Naive thymus-derived CD4-positive, alpha-beta T cell (primary cell): ENCODE measurements at regions not wholly inside any gene's neighbourhood (a gene's known extent, or its start where the extent isn't known, plus 50 kb on each side); places are given as distances from the start of the nearest gene placed in this dataset.
"Not testable (repeated sequence)": the region's sequence is repeated elsewhere in the genome, so short reads cannot be mapped to it uniquely, and the experiment has no call there.

Source experiments
- ATAC-seq: fragments of 150-1000 bp; cut with Tn5 transposase; 2 replicates; pipeline ENCODE4 v1.10.0; 2021; ENCODE audit warnings: mild to moderate bottlenecking, moderate library complexity
- CTCF ChIA-PET: fragments of 350-600 bp; sonication (Branson Sonifier 250); formaldehyde crosslinking; loops from one replicate; lab custom pipeline; 2021; ENCODE audit warnings: antibody characterized with exemption; lab: Charles Lee
- POLR2A ChIA-PET: fragments of 350-600 bp; sonication (Branson Sonifier 250); formaldehyde crosslinking; loops from one replicate; lab custom pipeline; 2021; ENCODE audit warnings: antibody characterized with exemption, inconsistent platforms; lab: Charles Lee
- DNase-seq, 9 donors: peaks; one replicate each; pipeline versions ENCODE4 v3.0.0 to v3.0.0-alpha.2; 2020 to 2022; ENCODE audit warnings: mixed read lengths in 1 of 9
- H3K27ac ChIP-seq: one replicate; pipeline ENCODE4 v1.7.0; 2013; ENCODE audit warnings: mild to moderate bottlenecking, low read depth, low read length, moderate library complexity
- H3K27me3 ChIP-seq, 2 donors: one replicate each; pipeline ENCODE4 v1.7.0; 2013; ENCODE audit warnings: low read length in 2 of 2, mild to moderate bottlenecking in 2 of 2, moderate library complexity in 2 of 2; ENCODE audit not compliant: control insufficient read depth in 2 of 2, insufficient read depth in 2 of 2
- H3K36me3 ChIP-seq, 3 experiments: 1 replicate in 2 of 3; 2 replicates in 1 of 3; pipeline ENCODE4 v1.7.0; 2013; ENCODE audit warnings: low read length in 3 of 3, mild to moderate bottlenecking in 3 of 3, moderate library complexity in 1 of 3; ENCODE audit not compliant: insufficient read depth in 3 of 3, control insufficient read depth in 2 of 3
- H3K4me1 ChIP-seq, 2 donors: one replicate each; pipeline ENCODE4 v1.7.0; 2013; ENCODE audit warnings: low read length in 2 of 2, mild to moderate bottlenecking in 2 of 2, moderate library complexity in 1 of 2; ENCODE audit not compliant: control insufficient read depth in 2 of 2, insufficient read depth in 2 of 2
- H3K4me3 ChIP-seq: 2 replicates; pipeline ENCODE4 v1.7.0; 2013; ENCODE audit warnings: mild to moderate bottlenecking, low read length
- H3K9me3 ChIP-seq, 3 experiments: 1 replicate in 2 of 3; 2 replicates in 1 of 3; pipeline ENCODE4 v1.7.0; 2013; ENCODE audit warnings: low read length in 3 of 3; ENCODE audit not compliant: control insufficient read depth in 2 of 3
- H3K27ac Mint-ChIP-seq, 9 donors: one replicate each; pipeline ENCODE4 v1.8.0; 2020 to 2022; ENCODE audit warnings: mixed read lengths in 9 of 9, mild to moderate bottlenecking in 8 of 9, moderate library complexity in 5 of 9, inconsistent platforms in 2 of 9
- H3K27me3 Mint-ChIP-seq, 5 donors: one replicate each; pipeline ENCODE4 v1.8.0; 2021 to 2022; ENCODE audit warnings: mixed read lengths in 5 of 5, mild to moderate bottlenecking in 1 of 5
- H3K36me3 Mint-ChIP-seq, 5 donors: one replicate each; pipeline ENCODE4 v1.8.0; 2020 to 2022; ENCODE audit warnings: mixed read lengths in 5 of 5, mild to moderate bottlenecking in 3 of 5, inconsistent platforms in 1 of 5
- H3K4me1 Mint-ChIP-seq, 7 donors: one replicate each; pipeline ENCODE4 v1.8.0; 2020 to 2022; ENCODE audit warnings: mixed read lengths in 7 of 7, mild to moderate bottlenecking in 3 of 7, inconsistent platforms in 1 of 7
- H3K4me3 Mint-ChIP-seq, 10 donors: one replicate each; pipeline ENCODE4 v1.8.0; 2020 to 2022; ENCODE audit warnings: mild to moderate bottlenecking in 10 of 10, mixed read lengths in 10 of 10, moderate library complexity in 6 of 10, inconsistent platforms in 2 of 10
- H3K9me3 Mint-ChIP-seq, 11 donors: one replicate each; pipeline ENCODE4 v1.8.0; 2020 to 2022; ENCODE audit warnings: mixed read lengths in 11 of 11, mild to moderate bottlenecking in 4 of 11, inconsistent platforms in 1 of 11, moderate library complexity in 1 of 11
- intact Hi-C, 2 donors: fragments of 100-400 bp; cut with micrococcal nuclease; formaldehyde crosslinking; loops; one replicate each; pipeline ENCODE4 v1.15.1; 2023

DNA sequence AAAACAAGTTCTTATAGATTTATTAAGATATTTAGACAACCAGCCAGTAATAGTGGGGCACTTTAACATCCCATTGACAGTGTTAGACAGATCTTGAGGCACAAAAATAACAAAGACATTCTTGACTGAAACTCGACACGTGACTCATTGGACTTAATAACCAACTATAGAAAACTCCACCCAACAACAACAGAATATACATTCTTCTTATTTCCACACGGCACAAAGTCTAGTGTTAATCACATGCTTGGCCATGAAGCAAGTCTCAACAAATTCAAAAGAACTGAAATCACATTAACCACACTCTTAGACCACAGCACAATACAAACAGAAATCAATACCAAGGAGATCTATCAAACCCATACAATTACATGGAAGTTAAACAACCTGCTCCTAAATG, 138.1 kb downstream of the ARL5B start:
- no peak for DNase-seq
- Histone ChIP-seq H3K27ac (no peak overlapping the region), H3K4me3 (no peak overlapping the region), H3K36me3 (no peaks in the 10 kb centered on the region), H3K9me3 (no peaks in the 10 kb centered on the region), H3K4me1 (no peaks in the 10 kb centered on the region), H3K27me3 (no peaks in the 10 kb centered on the region)
- POLR2A ChIA-PET: no interaction called here
- CTCF ChIA-PET: no interaction called here
- H3K4me1 Mint-ChIP-seq: no peaks in the 10 kb centered on the region
- H3K27me3 Mint-ChIP-seq: peaks cover 0 to 16% (median 8%) of the 10 kb centered on the region in 5 donors
- ATAC-seq: no peak
- H3K27ac Mint-ChIP-seq: no peak overlapping the region
- intact Hi-C loops: no loop called here
- no peak overlapping the region for H3K4me3 Mint-ChIP-seq
- no peaks in the 10 kb centered on the region for H3K36me3 Mint-ChIP-seq
- H3K9me3 Mint-ChIP-seq: peaks cover 0 to 7% (median 0%) of the 10 kb centered on the region in 11 donors

GRCh38 chr10:18822156-18822555, 162.9 kb downstream of the ARL5B start:
- DNase-seq: no peak
- no peaks in the 10 kb centered on the region for H3K4me1 ChIP-seq
- H3K27me3 ChIP-seq: no peaks in the 10 kb centered on the region
- no peaks in the 10 kb centered on the region for H3K9me3 ChIP-seq
- Mint-ChIP-seq H3K4me3 (no peak overlapping the region), H3K36me3 (peaks cover 0 to under 1% (median 0%) of the 10 kb centered on the region in 5 donors), H3K4me1 (no peaks in the 10 kb centered on the region), H3K9me3 (peaks cover 3 to 22% (median 13%) of the 10 kb centered on the region in 11 donors), H3K27ac (no peak overlapping the region), H3K27me3 (peaks cover 0 to 1% (median 0%) of the 10 kb centered on the region in 5 donors)
- intact Hi-C loops: no loop called here
- no peaks in the 10 kb centered on the region for H3K36me3 ChIP-seq
- ATAC-seq: no peak
- H3K4me3 ChIP-seq: no peak overlapping the region
- POLR2A ChIA-PET: no interaction called here
- H3K27ac ChIP-seq: no peak overlapping the region
- CTCF ChIA-PET: no interaction called here

DNA sequence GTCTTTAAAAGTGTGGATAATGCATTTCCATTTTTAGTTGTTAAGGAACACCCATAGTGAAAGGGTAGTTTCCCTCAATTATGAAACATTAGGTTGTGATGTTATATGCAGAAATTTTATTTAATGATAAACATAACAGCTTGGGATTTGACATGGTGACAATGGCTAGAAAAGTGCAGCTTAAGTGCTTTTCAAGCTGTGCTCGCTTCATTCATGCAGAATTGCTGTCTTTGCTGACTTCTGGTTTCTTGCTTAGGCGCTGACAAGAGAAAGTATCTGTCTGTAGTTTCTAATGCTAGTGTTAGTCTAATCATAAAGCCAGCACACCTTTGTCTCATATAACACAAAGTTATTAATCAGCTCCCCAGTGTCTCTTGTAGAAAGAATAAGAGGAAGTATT, 170.0 kb downstream of the ARL5B start:
- H3K4me1 Mint-ChIP-seq: no peaks in the 10 kb centered on the region
- Histone ChIP-seq H3K9me3 (no peaks in the 10 kb centered on the region), H3K4me1 (no peaks in the 10 kb centered on the region), H3K27me3 (no peaks in the 10 kb centered on the region), H3K27ac (no peak overlapping the region), H3K36me3 (no peaks in the 10 kb centered on the region), H3K4me3 (no peak overlapping the region)
- no peak overlapping the region for H3K27ac Mint-ChIP-seq
- no peaks in the 10 kb centered on the region for H3K27me3 Mint-ChIP-seq
- ATAC-seq (no peak), DNase-seq (no peak)
- no peaks in the 10 kb centered on the region for H3K36me3 Mint-ChIP-seq
- H3K9me3 Mint-ChIP-seq: peaks cover 0 to 4% (median 0%) of the 10 kb centered on the region in 11 donors
- intact Hi-C loops: no loop called here
- CTCF ChIA-PET: no interaction called here
- POLR2A ChIA-PET: no interaction called here
- no peak overlapping the region for H3K4me3 Mint-ChIP-seq

GRCh38 chr10:18830277-18830676, 171.0 kb downstream of the ARL5B start:
- POLR2A ChIA-PET: no interaction called here
- H3K4me3 Mint-ChIP-seq: no peak overlapping the region
- CTCF ChIA-PET: no interaction called here
- H3K36me3 Mint-ChIP-seq: no peaks in the 10 kb centered on the region
- no peaks in the 10 kb centered on the region for H3K27me3 Mint-ChIP-seq
- Histone ChIP-seq H3K4me3 (no peak overlapping the region), H3K27ac (no peak overlapping the region), H3K27me3 (no peaks in the 10 kb centered on the region), H3K4me1 (no peaks in the 10 kb centered on the region), H3K9me3 (no peaks in the 10 kb centered on the region), H3K36me3 (no peaks in the 10 kb centered on the region)
- intact Hi-C loops: no loop called here
- ATAC-seq (no peak), DNase-seq (no peak)
- peaks cover 0 to 7% (median 2%) of the 10 kb centered on the region in 11 donors for H3K9me3 Mint-ChIP-seq
- H3K4me1 Mint-ChIP-seq: no peaks in the 10 kb centered on the region
- no peak overlapping the region for H3K27ac Mint-ChIP-seq

DNA sequence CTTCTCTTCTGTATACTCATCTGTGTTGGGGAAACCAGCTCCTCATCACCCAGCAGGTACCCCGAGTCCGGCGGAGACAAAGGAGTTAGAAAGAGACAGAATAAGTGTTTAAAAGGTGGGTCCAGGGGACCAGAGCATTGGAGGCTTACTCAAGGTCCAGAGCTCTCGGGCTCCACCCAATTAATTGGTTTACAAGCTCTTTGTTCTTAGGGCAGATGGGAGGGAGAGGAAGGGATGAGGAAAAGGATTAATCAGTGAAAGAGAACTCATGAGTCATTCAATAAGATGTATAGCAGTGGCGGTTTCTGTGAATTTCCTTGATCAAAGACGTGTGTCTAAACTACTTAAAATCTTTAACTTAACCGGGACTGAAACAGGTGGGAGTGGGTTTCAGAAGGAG, 192.0 kb upstream of the MALRD1 start:
- peaks cover 0 to 12% (median 4%) of the 10 kb centered on the region in 5 donors for H3K27me3 Mint-ChIP-seq
- H3K4me3 Mint-ChIP-seq, H3K9me3 ChIP-seq, POLR2A ChIA-PET, H3K4me1 ChIP-seq, DNase-seq, H3K9me3 Mint-ChIP-seq, H3K4me3 ChIP-seq, H3K36me3 Mint-ChIP-seq, H3K4me1 Mint-ChIP-seq, H3K27me3 ChIP-seq, H3K27ac Mint-ChIP-seq, ATAC-seq, CTCF ChIA-PET, intact Hi-C loops, H3K36me3 ChIP-seq, H3K27ac ChIP-seq: not testable (repeated sequence)

DNA sequence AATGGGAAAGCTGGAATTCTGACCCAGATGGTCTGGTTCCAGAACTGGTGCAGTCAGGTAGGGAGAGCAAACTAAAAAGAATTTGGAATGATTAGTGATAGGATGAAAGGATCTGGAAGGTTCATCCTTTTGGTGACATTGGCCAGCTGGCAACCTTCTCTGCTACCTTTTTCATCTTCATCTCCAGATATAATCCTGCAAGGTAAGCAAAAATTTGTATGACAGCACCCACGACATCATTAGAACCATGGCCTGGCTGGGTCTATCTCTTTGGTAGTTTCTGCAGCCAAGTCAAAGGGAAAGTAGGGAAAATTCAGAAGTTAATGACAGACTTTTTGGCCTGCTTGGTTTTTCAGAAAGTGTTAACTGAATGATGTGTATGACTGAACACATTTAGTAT, 188.9 kb upstream of the MALRD1 start:
- intact Hi-C loops: no loop called here
- Mint-ChIP-seq H3K9me3 (peaks cover 0 to 16% (median 3%) of the 10 kb centered on the region in 11 donors), H3K36me3 (no peaks in the 10 kb centered on the region), H3K27ac (no peak overlapping the region), H3K27me3 (peaks cover 0 to 12% (median 4%) of the 10 kb centered on the region in 5 donors), H3K4me3 (no peak overlapping the region), H3K4me1 (no peaks in the 10 kb centered on the region)
- ChIA-PET POLR2A (no interaction called here), CTCF (no interaction called here)
- Histone ChIP-seq H3K9me3 (no peaks in the 10 kb centered on the region), H3K27ac (no peak overlapping the region), H3K4me1 (no peaks in the 10 kb centered on the region), H3K36me3 (no peaks in the 10 kb centered on the region), H3K4me3 (no peak overlapping the region), H3K27me3 (no peaks in the 10 kb centered on the region)
- no peak for ATAC-seq
- no peak for DNase-seq

GRCh38 chr10:18860186-18860585, 188.4 kb upstream of the MALRD1 start:
- no peaks in the 10 kb centered on the region for H3K36me3 Mint-ChIP-seq
- CTCF ChIA-PET: no interaction called here
- H3K27ac ChIP-seq: no peak overlapping the region
- no peaks in the 10 kb centered on the region for H3K27me3 ChIP-seq
- peaks cover 0 to 12% (median 4%) of the 10 kb centered on the region in 5 donors for H3K27me3 Mint-ChIP-seq
- H3K4me1 ChIP-seq: no peaks in the 10 kb centered on the region
- ATAC-seq (no peak), DNase-seq (no peak)
- H3K27ac Mint-ChIP-seq: no peak overlapping the region
- no peaks in the 10 kb centered on the region for H3K36me3 ChIP-seq
- POLR2A ChIA-PET: no interaction called here
- intact Hi-C loops: no loop called here
- no peak overlapping the region for H3K4me3 ChIP-seq
- no peaks in the 10 kb centered on the region for H3K9me3 ChIP-seq
- peaks cover 0 to 18% (median 3%) of the 10 kb centered on the region in 11 donors for H3K9me3 Mint-ChIP-seq
- no peak overlapping the region for H3K4me3 Mint-ChIP-seq
- no peaks in the 10 kb centered on the region for H3K4me1 Mint-ChIP-seq
